Caco-2 (cell line): ENCODE measurements at regions not wholly inside any gene's neighbourhood (a gene's known extent, or its start where the extent isn't known, plus 50 kb on each side); places are given as distances from the start of the nearest gene placed in this dataset.

ENCODE experiments used
- BruUV-seq: library from RNA; stranded (reverse); fragments of 400-500 nt; replicated peaks from 2 replicates; lab custom pipeline; 2021; lab: Mats Ljungman, UMichigan
- CTCF ChIA-PET: fragments of 300-600 bp; sonication (Branson Sonifier 250); formaldehyde crosslinking; loops from one replicate; lab custom pipeline; 2022; ENCODE audit warnings: antibody characterized with exemption; lab: Charles Lee
- POLR2A ChIA-PET: fragments of 300-600 bp; sonication (Branson Sonifier 250); formaldehyde crosslinking; loops from one replicate; lab custom pipeline; 2022; ENCODE audit warnings: antibody characterized with exemption; lab: Charles Lee
- DNase-seq, 2 experiments: peaks; one replicate each; pipeline versions ENCODE4 v3.0.0 to v3.0.0-alpha.2; 2020 to 2022
- H3K27me3 ChIP-seq: replicated peaks from 2 replicates; pipeline ENCODE4 v1.6.0; 2011; ENCODE audit warnings: low read length; ENCODE audit not compliant: control insufficient read depth, insufficient read depth
- H3K36me3 ChIP-seq: 2 replicates; pipeline ENCODE4 v1.5.1; 2011; ENCODE audit warnings: low read length; ENCODE audit not compliant: control insufficient read depth, insufficient read depth
- H3K4me1 ChIP-seq: fragments of 250-450 bp; sonication (Bioruptor Pico); 2 replicates; pipeline ENCODE4 v1.5.1; 2020; ENCODE audit warnings: mild to moderate bottlenecking
- H3K4me3 ChIP-seq: 2 replicates; pipeline ENCODE4 v1.5.1; 2011; ENCODE audit warnings: low read depth, mild to moderate bottlenecking, control low read depth, low read length
- H3K9me3 ChIP-seq: fragments of 250-450 bp; sonication (Bioruptor Pico); 2 replicates; pipeline ENCODE4 v1.5.1; 2020; ENCODE audit warnings: mild to moderate bottlenecking, moderate library complexity
- H3K27ac Mint-ChIP-seq: one replicate; pipeline ENCODE4 v1.8.0; 2022; ENCODE audit warnings: mixed read lengths; ENCODE audit not compliant: unreplicated experiment
- H3K27me3 Mint-ChIP-seq: one replicate; pipeline ENCODE4 v1.8.0; 2022; ENCODE audit warnings: mixed read lengths; ENCODE audit not compliant: insufficient read depth, unreplicated experiment
- H3K36me3 Mint-ChIP-seq: one replicate; pipeline ENCODE4 v1.8.0; 2022; ENCODE audit warnings: mild to moderate bottlenecking, mixed read lengths; ENCODE audit not compliant: insufficient read depth, unreplicated experiment
- H3K4me1 Mint-ChIP-seq: one replicate; pipeline ENCODE4 v1.8.0; 2022; ENCODE audit warnings: low read depth, mixed read lengths; ENCODE audit not compliant: unreplicated experiment
- H3K4me3 Mint-ChIP-seq: one replicate; pipeline ENCODE4 v1.8.0; 2022; ENCODE audit warnings: mild to moderate bottlenecking, moderate library complexity, mixed read lengths; ENCODE audit not compliant: unreplicated experiment
- H3K9me3 Mint-ChIP-seq: one replicate; pipeline ENCODE4 v1.8.0; 2022; ENCODE audit warnings: mixed read lengths; ENCODE audit not compliant: unreplicated experiment
- intact Hi-C: fragments of 100-400 bp; cut with micrococcal nuclease; formaldehyde crosslinking; loops from one replicate; pipeline ENCODE4 v1.10.0; 2022; ENCODE audit not compliant: unreplicated experiment
- TF ChIP-seq, protein P1 (sequence below), 2 experiments: fragments of 200-600 bp in 1 of 2; IDR thresholded peaks; 1 replicate in 1 of 2; 2 replicates in 1 of 2; pipeline versions ENCODE4 v1.5.1 to v1.8.0; 2011 to 2022; ENCODE audit warnings: antibody characterized with exemption in 1 of 2, control low read depth in 1 of 2, inconsistent platforms in 1 of 2, low read depth in 1 of 2, low read length in 1 of 2, mild to moderate bottlenecking in 1 of 2, moderate library complexity in 1 of 2; ENCODE audit not compliant: insufficient read depth in 1 of 2, severe bottlenecking in 1 of 2, unreplicated experiment in 1 of 2

DNA sequence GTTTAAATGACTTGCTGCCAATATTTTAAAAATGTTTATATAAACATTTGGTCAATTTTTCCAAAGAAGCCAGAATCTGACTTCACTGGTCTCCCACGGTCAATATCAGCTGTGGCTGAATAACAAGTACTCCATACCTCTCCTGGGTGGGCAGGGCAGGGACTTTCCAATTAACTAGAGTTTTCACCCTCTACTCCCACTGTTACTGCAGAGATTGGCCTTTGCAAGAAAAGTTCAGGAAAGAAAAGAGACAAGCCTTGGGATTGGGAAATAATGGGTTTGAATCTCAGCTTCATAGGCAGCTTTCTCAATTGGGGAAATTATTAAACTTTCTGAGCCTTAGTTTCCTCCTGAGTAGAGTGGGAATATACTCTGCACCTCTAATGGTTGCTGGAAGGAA lies 236.9 kb downstream of the PRL start:
- H3K4me3 Mint-ChIP-seq: no peak overlapping the region
- no peak overlapping the region for H3K27ac Mint-ChIP-seq
- CTCF ChIA-PET: no interaction called here
- POLR2A ChIA-PET: no interaction called here
- no peaks in the 10 kb centered on the region for H3K4me1 ChIP-seq
- no peaks in the 10 kb centered on the region for H3K36me3 Mint-ChIP-seq
- intact Hi-C loops: no loop called here
- no peaks in the 10 kb centered on the region for H3K27me3 ChIP-seq
- H3K4me1 Mint-ChIP-seq: no peaks in the 10 kb centered on the region
- DNase-seq: no peak
- TF ChIP-seq, protein P1, sequence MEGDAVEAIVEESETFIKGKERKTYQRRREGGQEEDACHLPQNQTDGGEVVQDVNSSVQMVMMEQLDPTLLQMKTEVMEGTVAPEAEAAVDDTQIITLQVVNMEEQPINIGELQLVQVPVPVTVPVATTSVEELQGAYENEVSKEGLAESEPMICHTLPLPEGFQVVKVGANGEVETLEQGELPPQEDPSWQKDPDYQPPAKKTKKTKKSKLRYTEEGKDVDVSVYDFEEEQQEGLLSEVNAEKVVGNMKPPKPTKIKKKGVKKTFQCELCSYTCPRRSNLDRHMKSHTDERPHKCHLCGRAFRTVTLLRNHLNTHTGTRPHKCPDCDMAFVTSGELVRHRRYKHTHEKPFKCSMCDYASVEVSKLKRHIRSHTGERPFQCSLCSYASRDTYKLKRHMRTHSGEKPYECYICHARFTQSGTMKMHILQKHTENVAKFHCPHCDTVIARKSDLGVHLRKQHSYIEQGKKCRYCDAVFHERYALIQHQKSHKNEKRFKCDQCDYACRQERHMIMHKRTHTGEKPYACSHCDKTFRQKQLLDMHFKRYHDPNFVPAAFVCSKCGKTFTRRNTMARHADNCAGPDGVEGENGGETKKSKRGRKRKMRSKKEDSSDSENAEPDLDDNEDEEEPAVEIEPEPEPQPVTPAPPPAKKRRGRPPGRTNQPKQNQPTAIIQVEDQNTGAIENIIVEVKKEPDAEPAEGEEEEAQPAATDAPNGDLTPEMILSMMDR (IDR thresholded peaks at IDR 0.05; ENCODE audit: insufficient read depth in 1 of 2, low read depth in 1 of 2, low read length in 1 of 2, severe bottlenecking in 1 of 2, unreplicated experiment in 1 of 2): no peak
- no peaks in the 10 kb centered on the region for H3K9me3 Mint-ChIP-seq
- no peaks in the 10 kb centered on the region for H3K27me3 Mint-ChIP-seq
- H3K36me3 ChIP-seq: no peaks in the 10 kb centered on the region
- no peaks in the 10 kb centered on the region for H3K9me3 ChIP-seq
- no peak overlapping the region for H3K4me3 ChIP-seq
- BruUV-seq: no TSS peak

DNA sequence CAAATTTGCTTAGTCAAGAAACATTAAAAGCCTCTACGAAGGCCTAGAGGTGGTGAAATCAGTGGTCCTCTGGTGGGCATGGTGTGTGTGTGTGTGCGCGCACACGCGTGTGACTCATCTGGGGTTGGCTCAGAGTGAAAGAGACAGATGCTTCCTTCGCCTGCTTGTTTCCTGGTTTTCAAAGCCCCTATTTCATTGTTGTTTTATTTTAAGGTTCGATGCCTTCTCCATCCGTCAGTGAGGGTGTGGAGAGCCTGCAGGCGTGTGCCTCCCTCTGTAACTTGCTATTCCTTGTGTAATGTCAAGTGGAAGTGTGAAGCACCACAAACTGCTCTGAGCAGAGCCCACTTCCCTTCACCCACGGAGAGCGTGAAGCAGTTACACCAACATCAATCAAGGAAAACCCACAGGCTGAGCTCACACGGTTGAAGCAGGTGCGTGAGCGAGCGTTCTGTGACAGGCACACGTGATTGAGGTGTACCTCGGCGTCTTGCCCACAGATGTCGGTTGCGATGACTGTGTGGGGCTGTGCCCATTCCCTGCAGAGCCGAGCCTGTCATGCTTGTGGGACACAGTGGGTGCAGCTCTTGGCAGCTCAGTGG lies 233.9 kb downstream of the PRL start:
- TF ChIP-seq, protein P1 (IDR thresholded peaks at IDR 0.05; ENCODE audit: insufficient read depth in 1 of 2, low read depth in 1 of 2, low read length in 1 of 2, severe bottlenecking in 1 of 2, unreplicated experiment in 1 of 2): no peak
- H3K36me3 Mint-ChIP-seq: no peaks in the 10 kb centered on the region
- no peak overlapping the region for H3K27ac Mint-ChIP-seq
- H3K4me1 ChIP-seq: no peaks in the 10 kb centered on the region
- no peaks in the 10 kb centered on the region for H3K27me3 ChIP-seq
- CTCF ChIA-PET: no interaction called here
- BruUV-seq: no TSS peak
- H3K4me3 ChIP-seq: no peak overlapping the region
- POLR2A ChIA-PET: no interaction called here
- no peaks in the 10 kb centered on the region for H3K27me3 Mint-ChIP-seq
- no peaks in the 10 kb centered on the region for H3K4me1 Mint-ChIP-seq
- no peaks in the 10 kb centered on the region for H3K9me3 Mint-ChIP-seq
- H3K36me3 ChIP-seq: no peaks in the 10 kb centered on the region
- intact Hi-C loops: no loop called here
- no peaks in the 10 kb centered on the region for H3K9me3 ChIP-seq
- H3K4me3 Mint-ChIP-seq: no peak overlapping the region
- DNase-seq: no peak

DNA sequence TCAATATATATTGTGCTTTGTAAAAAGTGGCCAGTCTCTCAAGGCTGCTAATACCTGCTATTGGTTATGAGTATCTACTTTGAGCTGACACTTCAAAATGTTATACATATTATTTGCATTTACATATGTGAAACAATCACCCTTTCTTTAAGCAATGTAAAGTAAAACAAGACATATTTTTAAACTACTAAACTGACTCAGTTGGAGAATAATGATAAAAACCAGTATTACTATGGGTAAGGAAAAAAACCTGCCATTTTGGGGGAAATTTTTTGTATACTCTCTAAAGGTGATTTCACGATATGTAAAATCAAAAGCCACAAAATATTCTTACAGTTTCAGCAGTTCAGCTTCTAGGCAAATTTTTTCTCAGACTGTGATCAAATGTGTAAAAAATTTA lies 232.3 kb downstream of the PRL start:
- TF ChIP-seq, protein P1 (IDR thresholded peaks at IDR 0.05; ENCODE audit: insufficient read depth in 1 of 2, low read depth in 1 of 2, low read length in 1 of 2, severe bottlenecking in 1 of 2, unreplicated experiment in 1 of 2): no peak
- intact Hi-C loops: no loop called here
- Mint-ChIP-seq H3K9me3 (no peaks in the 10 kb centered on the region), H3K4me1 (no peaks in the 10 kb centered on the region), H3K27me3 (no peaks in the 10 kb centered on the region), H3K27ac (no peak overlapping the region), H3K36me3 (no peaks in the 10 kb centered on the region), H3K4me3 (no peak overlapping the region)
- ChIA-PET POLR2A (interaction anchor here (0.5 kb wide), 1 partner anchor 11 kb away, joined by 10 read pairs; no protein-coding TSS in a partner anchor), CTCF (no interaction called here)
- DNase-seq: no peak
- H3K4me1 ChIP-seq: no peaks in the 10 kb centered on the region
- H3K4me3 ChIP-seq: no peak overlapping the region
- no TSS peak for BruUV-seq
- no peaks in the 10 kb centered on the region for H3K27me3 ChIP-seq
- H3K9me3 ChIP-seq: no peaks in the 10 kb centered on the region
- H3K36me3 ChIP-seq: no peaks in the 10 kb centered on the region
